NB4 (cell line): ENCODE measurements at regions not wholly inside any gene's neighbourhood (a gene's known extent, or its start where the extent isn't known, plus 50 kb on each side); places are given as distances from the start of the nearest gene placed in this dataset.

Experiments
- DNase-seq: peaks from one replicate; pipeline ENCODE4 v3.0.0; 2010; ENCODE audit warnings: low read depth
- H3K4me3 ChIP-seq: one replicate; pipeline ENCODE4 v1.5.1; 2011; ENCODE audit warnings: mild to moderate bottlenecking, low read depth, low read length, moderate library complexity
- CTCF ChIP-seq: IDR thresholded peaks from one replicate; pipeline ENCODE4 v1.5.1; 2012; ENCODE audit warnings: low read depth, low read length
- MYC ChIP-seq: IDR thresholded peaks from 2 replicates; pipeline ENCODE4 v1.6.1; 2011; ENCODE audit warnings: low read depth, low read length
- POLR2A ChIP-seq: IDR thresholded peaks from 2 replicates; pipeline ENCODE4 v1.6.1; 2011; ENCODE audit warnings: mild to moderate bottlenecking; ENCODE audit not compliant: insufficient read length; ENCODE audit errors: extremely low read depth
- TF ChIP-seq, protein P1 (sequence below): IDR thresholded peaks from 2 replicates; pipeline ENCODE4 v1.6.1; 2011; ENCODE audit warnings: low read depth, low read length

GRCh38 chr13:111992911-111993310, 74.0 kb upstream of the SOX1 start:
- DNase-seq: no peak
- TF ChIP-seq CTCF (no peak), MYC (no peak), POLR2A (no peak)
- TF ChIP-seq, protein P1, sequence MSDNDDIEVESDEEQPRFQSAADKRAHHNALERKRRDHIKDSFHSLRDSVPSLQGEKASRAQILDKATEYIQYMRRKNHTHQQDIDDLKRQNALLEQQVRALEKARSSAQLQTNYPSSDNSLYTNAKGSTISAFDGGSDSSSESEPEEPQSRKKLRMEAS: no peak
- H3K4me3 ChIP-seq: no peak overlapping the region

- no peak for DNase-seq
- TF ChIP-seq, protein P1: no peak
- TF ChIP-seq POLR2A: no peak
- no peak for TF ChIP-seq MYC
- no peak for TF ChIP-seq CTCF
- no peak overlapping the region for H3K4me3 ChIP-seq
Measured at GRCh38 chr13:111993691-111994090, 73.3 kb upstream of the SOX1 start.

- DNase-seq: no peak
- TF ChIP-seq, protein P1: no peak
- TF ChIP-seq MYC (no peak), CTCF (no peak), POLR2A (no peak)
- no peak overlapping the region for H3K4me3 ChIP-seq
Measured at GRCh38 chr13:111994578-111994977, 72.4 kb upstream of the SOX1 start.

- H3K4me3 ChIP-seq: no peak overlapping the region
Measured at GRCh38 chr13:111999352-111999751, 67.6 kb upstream of the SOX1 start.

GRCh38 chr13:112000888-112001287, 66.1 kb upstream of the SOX1 start:
- TF ChIP-seq, protein P1: no peak
- TF ChIP-seq MYC (no peak), POLR2A (no peak), CTCF (no peak)
- no peak for DNase-seq
- H3K4me3 ChIP-seq: no peak overlapping the region

More at GRCh38 chr13:111999352-111999751, 67.6 kb upstream of the SOX1 start:
- TF ChIP-seq MYC (no peak), POLR2A (no peak), CTCF (no peak)
- TF ChIP-seq, protein P1: no peak
- DNase-seq: no peak

GRCh38 chr13:112001571-112001970, 65.4 kb upstream of the SOX1 start:
- TF ChIP-seq POLR2A: no peak
- no peak for TF ChIP-seq CTCF
- H3K4me3 ChIP-seq: no peak overlapping the region
- DNase-seq: no peak
